EL (cell line): ENCODE measurements at regions not wholly inside any gene's neighbourhood (a gene's known extent, or its start where the extent isn't known, plus 50 kb on each side); places are given as distances from the start of the nearest gene placed in this dataset.
"Not testable (repeated sequence)": the region's sequence is repeated elsewhere in the genome, so short reads cannot be mapped to it uniquely, and the experiment has no call there.

Source experiments
- DNase-seq: peaks from one replicate; pipeline ENCODE4 v3.0.0-alpha.2; 2016

GRCh38 chr6:60574723-60575122 lies 1711.3 kb downstream of the KHDRBS2 start:
- DNase-seq: not testable (repeated sequence)

- not testable (repeated sequence) for DNase-seq
These were observed 1713.4 kb downstream of the KHDRBS2 start for GRCh38 chr6:60572607-60573006.

- not testable (repeated sequence) for DNase-seq
These were observed 1714.6 kb downstream of the KHDRBS2 start for GRCh38 chr6:60571293-60572016.

- not testable (repeated sequence) for DNase-seq
These were observed 1715.4 kb downstream of the KHDRBS2 start for GRCh38 chr6:60570599-60570998.

- peak; percentile 6 for DNase-seq
These were observed 1718.4 kb downstream of the KHDRBS2 start for GRCh38 chr6:60567447-60568187.

- DNase-seq: not testable (repeated sequence)
These were observed 1719.6 kb downstream of the KHDRBS2 start for GRCh38 chr6:60566387-60566786.

- DNase-seq: not testable (repeated sequence)
These were observed 1726.3 kb downstream of the KHDRBS2 start for GRCh38 chr6:60559702-60560101.

- not testable (repeated sequence) for DNase-seq
These were observed 1738.7 kb downstream of the KHDRBS2 start for GRCh38 chr6:60547340-60547739.

GRCh38 chr6:60524770-60525169 lies 1761.3 kb downstream of the KHDRBS2 start:
- DNase-seq: not testable (repeated sequence)

GRCh38 chr6:60477747-60478146 lies 1808.3 kb downstream of the KHDRBS2 start:
- not testable (repeated sequence) for DNase-seq

- not testable (repeated sequence) for DNase-seq
These were observed 1812.2 kb downstream of the KHDRBS2 start for GRCh38 chr6:60473805-60474204.

- not testable (repeated sequence) for DNase-seq
These were observed 1814.6 kb downstream of the KHDRBS2 start for GRCh38 chr6:60471426-60471825.

- not testable (repeated sequence) for DNase-seq
These were observed 1835.6 kb downstream of the KHDRBS2 start for GRCh38 chr6:60450428-60450827.

- not testable (repeated sequence) for DNase-seq
These were observed 1841.5 kb downstream of the KHDRBS2 start for GRCh38 chr6:60444532-60444931.

GRCh38 chr6:60439709-60440108 lies 1846.3 kb downstream of the KHDRBS2 start:
- not testable (repeated sequence) for DNase-seq

GRCh38 chr6:60422691-60423090 lies 1863.3 kb downstream of the KHDRBS2 start:
- DNase-seq: not testable (repeated sequence)

- DNase-seq: not testable (repeated sequence)
These were observed 1869.9 kb downstream of the KHDRBS2 start for GRCh38 chr6:60416118-60416517.

- not testable (repeated sequence) for DNase-seq
These were observed 1877.3 kb downstream of the KHDRBS2 start for GRCh38 chr6:60408747-60409146.

GRCh38 chr6:60403268-60403667 lies 1882.8 kb downstream of the KHDRBS2 start:
- DNase-seq: not testable (repeated sequence)

- not testable (repeated sequence) for DNase-seq
These were observed 1883.5 kb downstream of the KHDRBS2 start for GRCh38 chr6:60402490-60402889.

GRCh38 chr6:60395261-60395660 lies 1890.8 kb downstream of the KHDRBS2 start:
- not testable (repeated sequence) for DNase-seq

- not testable (repeated sequence) for DNase-seq
These were observed 1893.1 kb downstream of the KHDRBS2 start for GRCh38 chr6:60392969-60393368.

- DNase-seq: not testable (repeated sequence)
These were observed 1896.9 kb downstream of the KHDRBS2 start for GRCh38 chr6:60389094-60389493.

- not testable (repeated sequence) for DNase-seq
These were observed 1901.4 kb downstream of the KHDRBS2 start for GRCh38 chr6:60384614-60385013.
